A549 (cell line): ENCODE measurements at regions not wholly inside any gene's neighbourhood (a gene's known extent, or its start where the extent isn't known, plus 50 kb on each side); places are given as distances from the start of the nearest gene placed in this dataset.

Source experiments
- ATAC-seq, 2 experiments: fragments of 200-7000 bp in 1 of 2; fragments of >200 bp in 1 of 2; cut with Nextera tagmentation in 1 of 2; cut with Tn5 transposase in 1 of 2; 3 replicates each; pipeline versions ENCODE4 v1.8.0 to v1.9.1; 2018 to 2020; ENCODE audit warnings: mild to moderate bottlenecking in 1 of 2, moderate library complexity in 1 of 2
- CTCF ChIA-PET: fragments of 300-600 bp; sonication (Branson Sonifier 250); formaldehyde crosslinking; extraction: SDS; loops from one replicate; lab custom pipeline; 2021; ENCODE audit warnings: antibody characterized with exemption, inconsistent platforms; lab: Yijun Ruan, JAX
- POLR2A ChIA-PET: fragments of 350-600 bp; formaldehyde crosslinking; extraction: SDS; loops from one replicate; lab custom pipeline; 2021; ENCODE audit warnings: antibody characterized with exemption, inconsistent platforms; lab: Yijun Ruan, JAX
- DNase-seq, 2 experiments: peaks; one replicate each; pipeline versions ENCODE4 v3.0.0 to v3.0.0-alpha.2; 2011 to 2016; ENCODE audit warnings: low read depth in 1 of 2, low spot score in 1 of 2
- FAIRE-seq: peaks from 2 replicates; lab custom pipeline; 2011; peaks lifted over from hg19 to GRCh38; lab: Jason Lieb, UNC
- H3K27ac ChIP-seq, 2 experiments: fragments of >200 bp; sonication (Bioruptor Twin); formaldehyde crosslinking; 3 replicates each; pipeline ENCODE4 v1.5.1; 2016 to 2017
- H3K4me1 ChIP-seq: fragments of >200 bp; sonication (Bioruptor Twin); formaldehyde crosslinking; 3 replicates; pipeline ENCODE4 v1.6.1; 2016
- H3K4me2 ChIP-seq: fragments of >200 bp; sonication (Bioruptor Twin); formaldehyde crosslinking; 3 replicates; pipeline ENCODE4 v1.6.1; 2016
- H3K4me3 ChIP-seq: fragments of >200 bp; sonication (Bioruptor Twin); formaldehyde crosslinking; 3 replicates; pipeline ENCODE4 v1.5.1; 2016
- H3K9me3 ChIP-seq: fragments of >200 bp; sonication (Bioruptor Twin); formaldehyde crosslinking; 3 replicates; pipeline ENCODE4 v1.6.1; 2016
- CBX2 ChIP-seq: fragments of 200-600 bp; sonication (generic); IDR thresholded peaks from 2 replicates; pipeline ENCODE4 v1.6.1; 2016; ENCODE audit warnings: low read depth, mild to moderate bottlenecking, borderline replicate concordance
- CHD2 ChIP-seq: fragments of 150-350 bp; IDR thresholded peaks from 2 replicates; pipeline ENCODE4 v1.6.1; 2014; ENCODE audit warnings: low read length; ENCODE audit not compliant: partially characterized antibody
- E2F6 ChIP-seq: IDR thresholded peaks from 2 replicates; pipeline ENCODE4 v1.6.1; 2012; ENCODE audit warnings: low read depth, borderline replicate concordance
- EP300 ChIP-seq, 2 experiments: fragments of >200 bp; sonication (Bioruptor Twin); formaldehyde crosslinking; IDR thresholded peaks; 2 replicates in 1 of 2; 3 replicates in 1 of 2; pipeline ENCODE4 v1.6.1; 2016 to 2017
- ESRRA ChIP-seq: fragments of 150-350 bp; IDR thresholded peaks from 2 replicates; pipeline ENCODE4 v1.6.1; 2014; ENCODE audit warnings: mild to moderate bottlenecking, low read length, borderline replicate concordance
- GATA3 ChIP-seq: IDR thresholded peaks from 2 replicates; pipeline ENCODE4 v1.6.1; 2012; ENCODE audit warnings: borderline replicate concordance
- HDAC2 ChIP-seq: fragments of 200-600 bp; sonication (generic); IDR thresholded peaks from 2 replicates; pipeline ENCODE4 v1.6.1; 2016
- HES2 ChIP-seq: fragments of >200 bp; sonication (Bioruptor Twin); formaldehyde crosslinking; IDR thresholded peaks from 2 replicates; pipeline ENCODE4 v1.6.1; 2016
- HEYL ChIP-seq: fragments of 250-450 bp; sonication (Bioruptor Pico); IDR thresholded peaks from 2 replicates; pipeline ENCODE4 v1.8.0; 2021; ENCODE audit warnings: mild to moderate bottlenecking, moderate library complexity
- HMGXB4 ChIP-seq: fragments of 250-450 bp; sonication (Bioruptor Pico); IDR thresholded peaks from 2 replicates; pipeline ENCODE4 v1.5.0; 2021; ENCODE audit warnings: mild to moderate bottlenecking, moderate library complexity, borderline replicate concordance
- HOXB5 ChIP-seq: fragments of 250-450 bp; sonication (Bioruptor Pico); IDR thresholded peaks from 2 replicates; pipeline ENCODE4 v1.5.0; 2020; ENCODE audit warnings: mild to moderate bottlenecking, moderate library complexity
- KDM1A ChIP-seq: fragments of 200-600 bp; sonication (generic); IDR thresholded peaks from 2 replicates; pipeline ENCODE4 v1.6.1; 2016; ENCODE audit warnings: low read depth, mild to moderate bottlenecking
- KDM5A ChIP-seq: fragments of 200-600 bp; sonication (generic); IDR thresholded peaks from 2 replicates; pipeline ENCODE4 v1.6.1; 2016; ENCODE audit warnings: antibody characterized with exemption, mild to moderate bottlenecking
- MYC ChIP-seq: IDR thresholded peaks from 2 replicates; pipeline ENCODE4 v1.6.1; 2012; ENCODE audit warnings: mild to moderate bottlenecking, inconsistent platforms, low read length, improper control_type of control experiment, borderline replicate concordance
- PHF8 ChIP-seq: fragments of 200-600 bp; sonication (generic); IDR thresholded peaks from 2 replicates; pipeline ENCODE4 v1.6.1; 2016; ENCODE audit warnings: low read depth, mild to moderate bottlenecking, antibody characterized with exemption, moderate library complexity, borderline replicate concordance
- POLR2A ChIP-seq: IDR thresholded peaks from 2 replicates; pipeline ENCODE4 v1.6.1; 2012; ENCODE audit warnings: mild to moderate bottlenecking, low read length
- RAD21 ChIP-seq, 2 experiments: fragments of >200 bp in 1 of 2; sonication (Bioruptor Twin) in 1 of 2; formaldehyde crosslinking in 1 of 2; IDR thresholded peaks in 1 of 2; conservative IDR thresholded peaks in 1 of 2; 2 replicates in 1 of 2; 3 replicates in 1 of 2; pipeline ENCODE4 v1.6.1; 2012 to 2018; ENCODE audit warnings: inconsistent platforms in 1 of 2
- RARB ChIP-seq: fragments of 250-450 bp; sonication (Bioruptor Pico); IDR thresholded peaks from 2 replicates; pipeline ENCODE4 v1.8.0; 2021; ENCODE audit warnings: mild to moderate bottlenecking, moderate library complexity
- RCOR1 ChIP-seq: fragments of 150-350 bp; IDR thresholded peaks from 2 replicates; pipeline ENCODE4 v1.6.1; 2014; ENCODE audit warnings: antibody characterized with exemption, low read length, low read depth
- REST ChIP-seq: fragments of 200-600 bp; sonication (generic); IDR thresholded peaks from 2 replicates; pipeline ENCODE4 v1.6.1; 2016; ENCODE audit warnings: antibody characterized with exemption, mild to moderate bottlenecking, moderate library complexity
- RFX5 ChIP-seq: fragments of 450-650 bp; IDR thresholded peaks from 2 replicates; pipeline ENCODE4 v1.7.1; 2014; ENCODE audit warnings: antibody characterized with exemption, mild to moderate bottlenecking, moderate library complexity
- SREBF2 ChIP-seq: fragments of 450-650 bp; IDR thresholded peaks from 2 replicates; pipeline ENCODE4 v1.6.1; 2014; ENCODE audit warnings: mild to moderate bottlenecking, moderate library complexity
- ZC3H11A ChIP-seq: fragments of 450-650 bp; IDR thresholded peaks from 2 replicates; pipeline ENCODE4 v1.6.1; 2014; ENCODE audit warnings: antibody characterized with exemption, mild to moderate bottlenecking
- ZFP36 ChIP-seq: fragments of 450-650 bp; IDR thresholded peaks from 2 replicates; pipeline ENCODE4 v1.6.1; 2014; ENCODE audit warnings: borderline replicate concordance; ENCODE audit not compliant: partially characterized antibody
- WGBS: methylation state at CpG from one replicate; pipeline ENCODE4 v1.1.6; 2017; ENCODE audit errors: missing lambda C conversion rate; 5-methylcytosine and 5-hydroxymethylcytosine counted together

GRCh38 chr11:90310210-90310609, 87.4 kb upstream of the CHORDC1 start (continued):
- TF ChIP-seq MYC (no peak), EP300 (IDR thresholded peaks at IDR 0.05) (no peak), REST (no peak), RFX5 (no peak), HDAC2 (no peak)

GRCh38 chr11:90309693-90310092, 86.8 kb upstream of the CHORDC1 start:
- DNase-seq (no peak), ATAC-seq (no peak), FAIRE-seq (no peak)
- Histone ChIP-seq H3K4me1 (no peaks in the 10 kb centered on the region), H3K4me2 (no peak overlapping the region), H3K27ac (no peak overlapping the region), H3K4me3 (no peak overlapping the region), H3K9me3 (no peaks in the 10 kb centered on the region)
- ChIA-PET POLR2A (no interaction called here), CTCF (no interaction called here)
- TF ChIP-seq KDM1A (no peak), GATA3 (no peak), HOXB5 (CRISPR knock-in tag) (no peak), SREBF2 (no peak), RAD21 (conservative IDR thresholded peaks at IDR 0.05 in 1 of 2, IDR thresholded peaks at IDR 0.05 in 1 of 2) (no peak), RFX5 (no peak), PHF8 (no peak), HMGXB4 (no peak), KDM5A (no peak), HEYL (CRISPR knock-in tag) (no peak), E2F6 (no peak), HES2 (no peak), RCOR1 (no peak), ZC3H11A (no peak), ESRRA (no peak), POLR2A (no peak), ZFP36 (no peak), CBX2 (no peak), RARB (CRISPR knock-in tag) (no peak), CHD2 (no peak)
- WGBS: 9% methylated on average over 2 of the region's 2 CpGs
